Stomach (tissue), 4 donors: ENCODE measurements at regions not wholly inside any gene's neighbourhood (a gene's known extent, or its start where the extent isn't known, plus 50 kb on each side); places are given as distances from the start of the nearest gene placed in this dataset.

Source experiments
- CTCF ChIP-seq, 7 experiments: fragments of 450-650 bp in 4 of 7; fragments of 200-600 bp in 3 of 7; sonication (generic) in 3 of 7; IDR thresholded peaks; one replicate each; pipeline ENCODE4 v1.5.1; 2016 to 2019; ENCODE audit warnings: antibody characterized with exemption in 7 of 7, control low read depth in 2 of 7, mild to moderate bottlenecking in 1 of 7
- EP300 ChIP-seq: sonication (generic); formaldehyde crosslinking; IDR thresholded peaks from one replicate; pipeline ENCODE4 v1.6.1; 2017; ENCODE audit warnings: antibody characterized with exemption
- POLR2A ChIP-seq, 4 donors: fragments of 450-650 bp; IDR thresholded peaks; one replicate each; pipeline ENCODE4 v1.6.1; 2016; ENCODE audit warnings: antibody characterized with exemption in 4 of 4, control low read depth in 2 of 4, mild to moderate bottlenecking in 1 of 4, moderate library complexity in 1 of 4
- POLR2AphosphoS5 ChIP-seq, 3 donors: sonication (generic); formaldehyde crosslinking; IDR thresholded peaks; one replicate each; pipeline ENCODE4 v1.6.1; 2016; ENCODE audit warnings: antibody characterized with exemption in 3 of 3

GRCh38 chr1:201599548-201599947 lies 60.6 kb downstream of the NAV1 start:
- TF ChIP-seq CTCF (IDR thresholded peaks at IDR 0.05) (no peak), POLR2AphosphoS5 (IDR thresholded peaks at IDR 0.05) (no peak), POLR2A (IDR thresholded peaks at IDR 0.05) (no peak), EP300 (no peak)
